ENCODE measurements at regions not wholly inside any gene's neighbourhood (a gene's known extent, or its start where the extent isn't known, plus 50 kb on each side); places are given as distances from the start of the nearest gene placed in this dataset.

- TF ChIP-seq POLR2AphosphoS5 (IDR thresholded peaks at IDR 0.05) = no peak
- TF ChIP-seq CTCF (IDR thresholded peaks at IDR 0.05) = no peak
- no peak for TF ChIP-seq POLR2A (IDR thresholded peaks at IDR 0.05)
Measured at GRCh38 chr4:14149176-14150053, 521.9 kb upstream of the BOD1L1 start.
